ENCODE measurements at regions not wholly inside any gene's neighbourhood (a gene's known extent, or its start where the extent isn't known, plus 50 kb on each side); places are given as distances from the start of the nearest gene placed in this dataset.
"Not testable (repeated sequence)": the region's sequence is repeated elsewhere in the genome, so short reads cannot be mapped to it uniquely, and the experiment has no call there.

DNA sequence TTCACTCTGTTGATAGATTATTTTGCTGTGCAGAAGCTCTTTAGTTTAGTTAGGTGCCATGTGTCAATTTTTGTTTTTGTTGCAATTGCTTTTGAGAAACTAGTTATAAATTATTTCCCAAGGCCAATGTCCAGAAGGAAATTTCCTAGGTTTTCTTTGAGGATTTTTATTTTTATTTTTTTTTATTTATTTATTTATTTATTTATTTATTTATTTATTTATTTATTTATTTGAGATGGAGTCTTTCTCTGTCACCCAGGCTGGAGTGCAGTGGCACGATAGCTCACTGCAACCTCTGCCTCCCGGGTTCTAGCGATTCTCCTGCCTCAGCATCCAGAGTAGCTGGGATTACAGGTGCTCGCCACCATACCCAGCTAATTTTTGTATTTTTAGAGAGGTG, 2290.5 kb downstream of the ARAP2 start:
- TF ChIP-seq, protein P1, sequence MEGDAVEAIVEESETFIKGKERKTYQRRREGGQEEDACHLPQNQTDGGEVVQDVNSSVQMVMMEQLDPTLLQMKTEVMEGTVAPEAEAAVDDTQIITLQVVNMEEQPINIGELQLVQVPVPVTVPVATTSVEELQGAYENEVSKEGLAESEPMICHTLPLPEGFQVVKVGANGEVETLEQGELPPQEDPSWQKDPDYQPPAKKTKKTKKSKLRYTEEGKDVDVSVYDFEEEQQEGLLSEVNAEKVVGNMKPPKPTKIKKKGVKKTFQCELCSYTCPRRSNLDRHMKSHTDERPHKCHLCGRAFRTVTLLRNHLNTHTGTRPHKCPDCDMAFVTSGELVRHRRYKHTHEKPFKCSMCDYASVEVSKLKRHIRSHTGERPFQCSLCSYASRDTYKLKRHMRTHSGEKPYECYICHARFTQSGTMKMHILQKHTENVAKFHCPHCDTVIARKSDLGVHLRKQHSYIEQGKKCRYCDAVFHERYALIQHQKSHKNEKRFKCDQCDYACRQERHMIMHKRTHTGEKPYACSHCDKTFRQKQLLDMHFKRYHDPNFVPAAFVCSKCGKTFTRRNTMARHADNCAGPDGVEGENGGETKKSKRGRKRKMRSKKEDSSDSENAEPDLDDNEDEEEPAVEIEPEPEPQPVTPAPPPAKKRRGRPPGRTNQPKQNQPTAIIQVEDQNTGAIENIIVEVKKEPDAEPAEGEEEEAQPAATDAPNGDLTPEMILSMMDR (IDR thresholded peaks at IDR 0.05) = not testable (repeated sequence)
- not testable (repeated sequence) for TF ChIP-seq POLR2A (IDR thresholded peaks at IDR 0.05)

Measured in adrenal gland (tissue), 5 donors.